Nephron progenitor cell (in vitro differentiated cells): ENCODE measurements at regions not wholly inside any gene's neighbourhood (a gene's known extent, or its start where the extent isn't known, plus 50 kb on each side); places are given as distances from the start of the nearest gene placed in this dataset.
A peak's percentile ranks its signal among the peaks of the same experiment; 100 is the strongest.

Source experiments
- DNase-seq: peaks from one replicate; pipeline ENCODE4 v3.0.0; 2021
- H3K27ac Mint-ChIP-seq: 2 replicates; pipeline ENCODE4 v1.8.0; 2021; ENCODE audit warnings: mild to moderate bottlenecking, moderate library complexity, mixed read lengths
- H3K27me3 Mint-ChIP-seq: 2 replicates; pipeline ENCODE4 v1.8.0; 2021; ENCODE audit warnings: mild to moderate bottlenecking, low read depth, mixed read lengths; ENCODE audit not compliant: poor library complexity
- H3K36me3 Mint-ChIP-seq: 2 replicates; pipeline ENCODE4 v1.8.0; 2021; ENCODE audit warnings: low read depth, mixed read lengths
- H3K4me1 Mint-ChIP-seq: 2 replicates; pipeline ENCODE4 v1.8.0; 2021; ENCODE audit warnings: mixed read lengths
- H3K4me3 Mint-ChIP-seq: 2 replicates; pipeline ENCODE4 v1.8.0; 2021; ENCODE audit warnings: mild to moderate bottlenecking, moderate library complexity, mixed read lengths
- H3K9me3 Mint-ChIP-seq: 2 replicates; pipeline ENCODE4 v1.8.0; 2021; ENCODE audit warnings: mild to moderate bottlenecking, moderate library complexity, mixed read lengths
- TF ChIP-seq, protein P1 (sequence below): fragments of 200-600 bp; sonication (generic); IDR thresholded peaks from 2 replicates; pipeline ENCODE4 v1.5.0; 2021; ENCODE audit warnings: antibody characterized with exemption

GRCh38 chr2:40746191-40746590, 294.3 kb upstream of the SLC8A1 start:
- Mint-ChIP-seq H3K4me1 (no peaks in the 10 kb centered on the region), H3K27ac (no peak overlapping the region), H3K9me3 (no peaks in the 10 kb centered on the region), H3K4me3 (no peak overlapping the region), H3K27me3 (no peaks in the 10 kb centered on the region), H3K36me3 (no peaks in the 10 kb centered on the region)
- DNase-seq = no peak
- TF ChIP-seq, protein P1, sequence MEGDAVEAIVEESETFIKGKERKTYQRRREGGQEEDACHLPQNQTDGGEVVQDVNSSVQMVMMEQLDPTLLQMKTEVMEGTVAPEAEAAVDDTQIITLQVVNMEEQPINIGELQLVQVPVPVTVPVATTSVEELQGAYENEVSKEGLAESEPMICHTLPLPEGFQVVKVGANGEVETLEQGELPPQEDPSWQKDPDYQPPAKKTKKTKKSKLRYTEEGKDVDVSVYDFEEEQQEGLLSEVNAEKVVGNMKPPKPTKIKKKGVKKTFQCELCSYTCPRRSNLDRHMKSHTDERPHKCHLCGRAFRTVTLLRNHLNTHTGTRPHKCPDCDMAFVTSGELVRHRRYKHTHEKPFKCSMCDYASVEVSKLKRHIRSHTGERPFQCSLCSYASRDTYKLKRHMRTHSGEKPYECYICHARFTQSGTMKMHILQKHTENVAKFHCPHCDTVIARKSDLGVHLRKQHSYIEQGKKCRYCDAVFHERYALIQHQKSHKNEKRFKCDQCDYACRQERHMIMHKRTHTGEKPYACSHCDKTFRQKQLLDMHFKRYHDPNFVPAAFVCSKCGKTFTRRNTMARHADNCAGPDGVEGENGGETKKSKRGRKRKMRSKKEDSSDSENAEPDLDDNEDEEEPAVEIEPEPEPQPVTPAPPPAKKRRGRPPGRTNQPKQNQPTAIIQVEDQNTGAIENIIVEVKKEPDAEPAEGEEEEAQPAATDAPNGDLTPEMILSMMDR = no peak

- no peaks in the 10 kb centered on the region for H3K36me3 Mint-ChIP-seq
- no peaks in the 10 kb centered on the region for H3K4me1 Mint-ChIP-seq
- TF ChIP-seq, protein P1 = no peak
- no peak overlapping the region for H3K27ac Mint-ChIP-seq
- no peak for DNase-seq
- no peaks in the 10 kb centered on the region for H3K9me3 Mint-ChIP-seq
- H3K4me3 Mint-ChIP-seq = no peak overlapping the region
- H3K27me3 Mint-ChIP-seq = peaks cover 3% of the 10 kb centered on the region
Measured at GRCh38 chr2:40751981-40752380, 300.1 kb upstream of the SLC8A1 start.

DNA sequence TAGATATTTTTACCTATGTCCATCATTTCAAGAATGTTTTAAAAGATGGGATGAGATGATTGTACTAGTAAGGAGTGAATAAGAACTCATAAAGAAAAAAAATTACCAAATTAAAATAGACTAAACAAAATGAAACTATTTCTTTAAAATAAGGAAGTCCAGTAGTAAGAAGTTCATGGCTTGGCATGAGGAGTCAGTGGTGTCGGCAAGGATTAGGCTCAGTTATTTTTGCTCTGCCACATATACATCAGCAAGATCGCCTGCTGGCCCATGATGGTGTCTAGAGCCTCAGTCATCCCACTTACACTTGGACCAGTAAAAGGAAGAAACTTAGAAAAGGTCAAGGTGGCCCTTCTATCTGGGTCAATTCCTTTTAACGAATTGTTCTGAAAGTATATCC, 300.9 kb upstream of the SLC8A1 start:
- peaks cover 3% of the 10 kb centered on the region for H3K27me3 Mint-ChIP-seq

DNA sequence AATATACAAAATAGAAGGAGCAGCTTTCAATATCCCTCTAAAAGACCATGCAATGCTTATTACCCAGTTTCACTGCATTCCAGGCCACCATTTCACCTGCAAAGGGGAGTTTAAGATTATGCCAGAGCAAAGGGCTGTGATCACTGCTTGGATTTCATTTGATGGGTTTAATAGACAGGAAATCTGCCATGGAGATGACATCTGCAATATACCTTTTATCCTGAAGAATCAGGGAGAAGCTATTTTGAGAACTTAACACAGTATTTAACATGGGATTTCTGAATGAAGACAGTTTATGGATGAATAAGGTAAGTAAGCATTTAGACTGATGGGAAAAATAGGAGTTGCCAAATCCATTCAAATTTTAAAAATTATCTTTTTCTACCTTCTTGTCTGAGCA, 303.0 kb upstream of the SLC8A1 start:
- TF ChIP-seq, protein P1 = no peak
- no peak for DNase-seq
- Mint-ChIP-seq H3K27me3 (peaks cover 3% of the 10 kb centered on the region), H3K36me3 (no peaks in the 10 kb centered on the region), H3K4me1 (no peaks in the 10 kb centered on the region), H3K27ac (no peak overlapping the region), H3K4me3 (no peak overlapping the region), H3K9me3 (no peaks in the 10 kb centered on the region)

More for the DNA sequence above, 300.9 kb upstream of the SLC8A1 start:
- Mint-ChIP-seq H3K27ac (no peak overlapping the region), H3K4me1 (no peaks in the 10 kb centered on the region), H3K9me3 (no peaks in the 10 kb centered on the region), H3K4me3 (no peak overlapping the region), H3K36me3 (no peaks in the 10 kb centered on the region)
- TF ChIP-seq, protein P1 = no peak
- DNase-seq = no peak

GRCh38 chr2:40758401-40759155, 306.7 kb upstream of the SLC8A1 start:
- no peaks in the 10 kb centered on the region for H3K4me1 Mint-ChIP-seq
- DNase-seq = no peak
- no peaks in the 10 kb centered on the region for H3K36me3 Mint-ChIP-seq
- H3K9me3 Mint-ChIP-seq = no peaks in the 10 kb centered on the region
- H3K27ac Mint-ChIP-seq = no peak overlapping the region
- TF ChIP-seq, protein P1 = no peak
- peaks cover 3% of the 10 kb centered on the region for H3K27me3 Mint-ChIP-seq
- H3K4me3 Mint-ChIP-seq = no peak overlapping the region

- Mint-ChIP-seq H3K4me1 (no peaks in the 10 kb centered on the region), H3K36me3 (no peaks in the 10 kb centered on the region), H3K27ac (no peak overlapping the region)
Measured at GRCh38 chr2:40760071-40760666, 308.3 kb upstream of the SLC8A1 start.

More at GRCh38 chr2:40760071-40760666, 308.3 kb upstream of the SLC8A1 start:
- Mint-ChIP-seq H3K9me3 (no peaks in the 10 kb centered on the region), H3K27me3 (no peaks in the 10 kb centered on the region), H3K4me3 (no peak overlapping the region)
- TF ChIP-seq, protein P1 = peak; percentile 70
- peak; percentile 19 for DNase-seq
